ENCODE measurements at regions not wholly inside any gene's neighbourhood (a gene's known extent, or its start where the extent isn't known, plus 50 kb on each side); places are given as distances from the start of the nearest gene placed in this dataset.
A peak's percentile ranks its signal among the peaks of the same experiment; 100 is the strongest.
"Not testable (repeated sequence)": the region's sequence is repeated elsewhere in the genome, so short reads cannot be mapped to it uniquely, and the experiment has no call there.

DNA sequence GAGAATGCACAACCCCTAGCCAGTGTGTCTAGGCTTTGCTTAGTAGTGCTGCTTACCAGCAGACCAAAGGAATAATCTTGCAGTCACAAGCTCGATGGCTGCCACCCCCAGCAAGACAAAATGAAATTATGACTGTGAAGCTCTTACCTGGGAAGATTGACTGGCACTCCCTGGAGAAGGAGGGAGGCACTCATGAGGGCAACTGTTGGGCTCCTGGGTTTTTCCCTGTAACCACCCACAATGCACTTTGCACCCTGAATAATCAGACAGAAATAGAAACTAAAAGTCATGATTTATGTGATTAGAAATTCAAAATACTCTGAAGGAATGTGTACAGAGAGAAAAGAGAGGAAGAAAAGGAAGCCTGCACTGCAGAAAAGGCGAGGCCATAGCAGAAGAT, 144.3 kb upstream of the DGKB start:
- DNase-seq, result no peak

- no peak for DNase-seq
Measured at GRCh38 chr7:15043931-15044330, 141.4 kb upstream of the DGKB start.

DNA sequence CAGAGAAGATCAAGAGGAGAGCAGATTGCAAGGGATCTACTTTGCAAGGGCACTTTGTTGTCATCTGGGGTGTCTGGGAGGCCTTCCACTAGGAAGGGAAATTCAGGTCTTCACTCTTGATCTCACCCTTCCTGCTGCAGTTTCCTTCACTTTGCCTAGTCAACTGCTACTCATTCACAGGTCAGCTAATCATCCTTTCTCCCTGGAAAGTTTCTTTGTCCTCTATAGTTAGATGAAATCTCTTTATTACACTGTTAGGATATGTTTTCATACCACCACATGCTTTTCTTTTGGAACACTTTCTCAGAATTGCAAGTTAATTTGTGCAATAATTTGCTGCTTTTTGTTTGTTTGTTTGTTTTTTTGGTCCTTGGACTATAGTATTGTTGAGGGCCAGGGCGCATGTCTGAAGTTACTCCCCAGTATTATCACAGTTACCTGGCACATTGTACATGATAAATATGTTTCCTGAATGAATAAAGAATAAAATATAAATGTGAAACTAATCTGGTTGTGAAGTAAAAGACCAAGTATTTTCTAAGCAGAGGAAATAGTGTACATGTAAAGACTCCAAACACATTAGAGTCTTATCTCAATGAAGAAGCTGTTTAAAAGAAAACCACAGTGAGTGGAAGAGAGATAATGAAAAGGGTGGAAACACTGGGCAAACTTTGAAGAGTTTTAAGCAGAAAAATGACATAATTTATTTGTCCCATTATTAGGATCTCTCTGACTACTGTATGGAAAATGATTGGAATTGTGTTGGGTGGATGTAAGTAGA, 139.9 kb upstream of the DGKB start:
- DNase-seq, result no peak

GRCh38 chr7:15041226-15041625, 138.7 kb upstream of the DGKB start:
- DNase-seq, result no peak

- no peak for DNase-seq
Measured at GRCh38 chr7:15035814-15036213, 133.3 kb upstream of the DGKB start.

- DNase-seq, result no peak
Measured at GRCh38 chr7:15033039-15033438, 130.5 kb upstream of the DGKB start.

- no peak for DNase-seq
Measured at GRCh38 chr7:15018981-15019380, 116.4 kb upstream of the DGKB start.

- DNase-seq, result no peak
Measured at GRCh38 chr7:15016766-15017165, 114.2 kb upstream of the DGKB start.

DNA sequence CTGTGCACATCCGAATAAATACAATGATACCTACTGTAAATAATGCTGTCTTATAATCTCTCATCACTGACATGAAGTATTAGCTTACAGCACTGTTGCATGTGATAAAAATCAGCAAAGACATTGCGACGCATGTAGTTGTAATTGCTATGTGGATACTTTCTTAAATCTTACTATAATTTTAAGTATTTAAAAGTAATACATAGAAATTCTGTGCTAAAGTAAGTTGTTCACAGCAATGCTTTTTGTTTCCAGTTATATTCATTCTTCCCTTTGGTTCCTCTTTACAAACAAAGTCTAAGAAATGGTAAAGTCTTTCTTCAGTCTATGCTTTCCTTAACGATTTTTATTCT, 113.7 kb upstream of the DGKB start:
- DNase-seq, result no peak

DNA sequence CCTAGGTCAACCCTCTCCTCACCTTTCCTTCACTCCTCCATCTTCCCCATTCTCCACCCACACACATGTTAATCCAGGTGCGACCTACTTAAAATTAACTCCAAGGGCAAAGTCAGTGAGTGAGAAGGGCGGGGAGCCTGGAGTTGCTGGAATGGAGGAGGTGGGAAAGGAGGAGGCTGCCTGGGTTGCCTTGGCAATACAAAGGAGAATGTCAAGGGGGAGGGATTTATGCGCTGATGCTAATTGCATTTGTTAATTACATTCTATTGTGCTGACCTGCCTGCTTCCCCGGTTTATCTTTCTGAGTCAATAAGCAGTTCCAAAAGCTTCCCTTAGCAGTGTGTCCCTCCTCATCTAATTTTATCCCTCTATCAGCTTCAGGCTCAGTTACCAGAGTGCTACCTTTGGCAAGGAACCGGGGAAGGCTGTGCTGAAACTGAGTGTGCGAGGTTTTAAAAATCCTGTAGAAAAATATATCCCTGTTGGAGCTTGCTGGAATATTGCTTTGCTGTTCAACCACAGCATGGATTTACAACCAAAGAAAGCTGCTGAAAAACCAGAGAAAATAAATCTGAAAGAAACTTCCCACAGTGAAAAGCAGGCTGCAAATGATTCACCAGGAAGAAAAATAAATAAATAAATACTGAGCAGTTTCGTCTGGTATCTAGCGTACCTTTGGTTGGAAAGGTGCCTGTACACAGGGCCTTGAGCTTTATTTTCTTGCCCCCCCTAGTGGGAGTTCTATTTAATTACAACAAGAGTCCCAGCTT, 113.2 kb upstream of the DGKB start:
- DNase-seq, result peak; percentile 87

DNA sequence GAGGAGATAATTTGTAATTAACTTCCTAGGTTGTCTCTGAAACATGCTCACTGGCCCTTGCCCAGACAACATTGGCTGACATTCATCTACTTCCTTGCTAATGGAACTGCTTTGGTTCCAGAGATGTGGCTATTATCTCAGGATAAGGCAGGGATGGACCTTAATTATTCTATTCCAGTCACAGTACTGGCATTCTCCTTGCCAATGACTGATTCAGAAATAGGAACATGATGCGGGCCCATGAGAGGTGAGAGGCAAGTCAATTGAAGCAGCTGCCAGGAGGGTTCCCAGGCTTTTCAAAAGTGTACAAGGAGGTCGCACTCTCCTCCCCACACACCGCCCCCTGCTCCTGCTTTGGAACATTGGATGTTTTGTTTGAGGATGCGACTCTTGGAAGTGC, 109.6 kb upstream of the DGKB start:
- no peak for DNase-seq

DNA sequence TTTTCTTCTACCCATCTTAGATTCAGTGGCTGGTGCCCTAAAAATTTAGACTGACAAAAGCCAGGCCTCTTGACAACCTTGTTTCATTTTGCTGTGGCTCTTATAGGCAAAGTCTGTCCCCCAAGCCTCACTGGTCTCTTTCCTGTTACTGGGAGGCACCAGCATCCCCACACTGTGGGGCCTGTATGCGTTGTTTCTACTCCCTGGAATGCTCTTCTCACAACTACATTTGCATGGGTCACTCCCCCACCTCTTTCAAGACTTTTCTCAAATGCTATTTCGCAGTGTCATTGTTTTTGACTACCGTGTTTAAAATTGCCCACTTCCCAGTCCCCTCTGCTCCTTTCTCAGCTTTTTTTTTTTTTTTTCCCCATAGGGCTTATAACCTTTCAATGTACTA, 108.7 kb upstream of the DGKB start:
- DNase-seq, result no peak

GRCh38 chr7:15007507-15007906, 105.0 kb upstream of the DGKB start:
- no peak for DNase-seq

GRCh38 chr7:15005672-15006071, 103.1 kb upstream of the DGKB start:
- DNase-seq, result no peak

DNA sequence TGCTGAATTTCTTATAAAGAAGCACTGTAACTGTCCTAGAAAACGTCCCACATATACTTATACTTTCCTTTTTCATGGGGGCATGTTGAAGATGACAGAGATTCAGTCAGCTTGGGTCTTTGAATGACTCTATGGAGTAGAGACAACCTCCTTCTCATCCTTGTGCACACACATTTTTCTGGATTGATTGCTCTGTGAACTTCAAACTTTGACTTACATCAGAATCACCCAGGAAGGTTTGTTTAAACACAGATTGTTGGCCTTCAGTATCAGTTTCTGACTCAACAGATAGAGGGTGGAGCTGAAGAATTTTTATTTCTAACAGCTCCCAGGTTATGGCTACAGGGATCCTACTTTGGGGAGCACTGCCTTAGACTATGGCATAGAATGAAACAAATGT, 97.6 kb upstream of the DGKB start:
- no peak for DNase-seq

- DNase-seq, result no peak
Measured at GRCh38 chr7:14999331-14999730, 96.8 kb upstream of the DGKB start.

DNA sequence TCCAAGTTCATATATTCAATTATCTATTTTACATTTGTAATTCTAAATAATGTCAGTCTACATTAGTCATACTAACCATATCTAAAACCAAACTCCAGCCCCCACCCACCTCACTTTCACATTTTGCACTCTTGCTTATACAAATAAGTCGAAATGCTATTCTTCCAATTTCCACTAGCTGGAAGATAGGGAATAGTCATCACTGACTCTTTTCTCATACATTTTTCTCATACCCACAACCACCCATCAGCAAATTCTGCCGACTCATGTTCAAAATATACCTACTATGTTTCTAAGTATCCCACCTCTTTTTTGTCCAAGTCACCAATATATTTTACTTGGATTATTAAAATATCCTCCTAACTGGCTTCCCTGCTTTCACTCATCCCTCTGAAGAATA, 93.2 kb upstream of the DGKB start:
- no peak for DNase-seq

GRCh38 chr7:14988941-14989340, 86.4 kb upstream of the DGKB start:
- DNase-seq, result no peak

DNA sequence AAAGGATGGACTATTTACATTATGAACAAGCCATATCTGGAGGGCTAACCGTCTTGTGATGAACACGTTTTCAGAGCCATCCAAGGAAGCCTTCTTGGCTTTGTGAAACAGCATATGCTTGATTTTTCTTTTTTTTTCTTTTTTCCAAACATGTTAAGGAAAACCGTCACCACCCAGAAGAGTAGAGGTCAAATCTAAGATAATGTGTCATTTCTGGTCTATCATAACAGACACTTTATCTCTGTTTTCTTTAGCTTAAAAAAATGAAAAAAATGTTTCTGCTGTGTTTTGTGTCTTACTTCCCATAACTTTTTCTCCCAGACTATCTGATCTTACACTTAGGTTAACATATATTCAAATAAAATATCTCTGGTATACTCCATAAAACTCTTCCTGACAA, 76.1 kb upstream of the DGKB start:
- DNase-seq, result no peak

GRCh38 chr7:14974688-14975087, 72.1 kb upstream of the DGKB start:
- no peak for DNase-seq

DNA sequence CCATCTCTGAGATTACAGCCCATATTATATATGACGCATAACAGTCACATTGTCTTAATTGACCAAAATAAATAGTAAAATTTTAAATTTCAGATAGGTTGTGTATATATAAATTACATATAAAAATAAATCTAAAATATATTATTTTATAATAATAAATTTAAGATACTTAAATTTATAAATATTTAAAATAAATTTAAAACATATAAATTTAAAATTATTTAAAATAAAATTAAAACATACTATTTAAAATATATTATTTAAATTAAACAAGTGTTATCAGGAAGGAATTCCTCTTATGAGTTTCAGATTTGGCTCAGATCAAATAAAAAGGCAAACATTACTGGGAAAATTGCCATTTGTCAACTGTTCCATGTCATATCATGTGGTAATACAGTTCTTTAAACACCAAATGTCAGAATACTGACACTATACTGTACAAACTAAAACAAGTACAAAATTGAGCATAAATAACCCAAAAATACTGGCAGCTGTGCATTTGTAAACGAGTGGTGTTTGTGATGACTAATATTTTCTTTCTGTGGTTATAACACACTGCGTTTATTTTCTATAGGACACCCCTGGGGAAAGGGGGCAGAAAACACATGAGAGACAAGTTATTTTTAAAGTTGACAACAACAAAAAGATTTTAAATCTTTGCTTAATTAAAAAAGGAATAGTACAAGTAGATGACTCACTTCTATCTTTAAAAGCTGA, 71.3 kb upstream of the DGKB start:
- no peak for DNase-seq

GRCh38 chr7:14971678-14972077, 69.1 kb upstream of the DGKB start:
- DNase-seq, result not testable (repeated sequence)

DNA sequence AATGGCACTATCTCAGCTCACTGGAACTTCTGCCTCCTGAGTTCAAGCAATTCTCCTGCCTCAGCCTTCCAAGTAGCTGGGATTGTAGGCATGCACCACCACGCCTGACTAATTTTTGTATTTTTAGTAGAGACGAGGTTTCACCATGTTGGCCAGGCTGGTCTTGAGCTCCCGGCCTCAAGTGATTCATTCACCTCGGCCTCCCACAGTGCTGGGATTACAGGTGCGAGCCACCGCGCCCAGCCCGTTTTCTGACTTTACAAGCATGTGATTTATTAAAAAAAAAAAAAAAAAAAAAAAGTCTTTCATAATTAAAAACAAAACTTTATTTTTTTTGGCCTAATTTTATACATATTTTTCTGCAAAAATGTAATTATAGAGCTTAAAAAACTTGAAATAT, 64.8 kb upstream of the DGKB start:
- not testable (repeated sequence) for DNase-seq

DNA sequence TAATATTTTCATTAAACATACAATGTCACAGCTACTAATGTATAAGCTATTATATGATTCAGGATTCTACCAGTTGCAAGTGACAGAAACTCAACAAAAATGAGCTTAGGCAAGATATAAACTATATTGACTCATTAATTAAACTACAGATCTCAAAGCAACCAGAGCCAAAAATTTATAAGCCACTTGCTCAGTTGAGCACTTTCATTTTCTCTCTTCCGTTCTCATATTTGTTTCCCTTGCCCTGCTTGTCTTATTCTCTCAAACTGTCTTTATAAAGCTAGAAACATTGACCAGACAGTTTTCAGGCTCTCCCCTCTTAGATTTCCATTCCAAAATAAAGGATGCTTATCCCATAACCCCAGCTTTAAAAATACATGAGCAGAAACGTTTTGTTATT, 60.2 kb upstream of the DGKB start:
- DNase-seq, result no peak

All from NCI-H1436 (cell line).